Activated CD8-positive, alpha-beta T cell treated with anti-CD3 and anti-CD28 coated beads for 36 hours (primary cell): ENCODE measurements at regions not wholly inside any gene's neighbourhood (a gene's known extent, or its start where the extent isn't known, plus 50 kb on each side); places are given as distances from the start of the nearest gene placed in this dataset.
A peak's percentile ranks its signal among the peaks of the same experiment; 100 is the strongest.
"Not testable (repeated sequence)": the region's sequence is repeated elsewhere in the genome, so short reads cannot be mapped to it uniquely, and the experiment has no call there.

Experiments
- ATAC-seq: fragments of 200-7000 bp; cut with Tn5 transposase; one replicate; pipeline ENCODE4 v1.10.0; 2021; ENCODE audit warnings: mild to moderate bottlenecking, moderate library complexity
- CTCF ChIA-PET: fragments of 350-600 bp; sonication (Branson Sonifier 250); formaldehyde crosslinking; loops from one replicate; lab custom pipeline; 2021; ENCODE audit warnings: antibody characterized with exemption; lab: Charles Lee
- POLR2A ChIA-PET: fragments of 350-600 bp; sonication (Branson Sonifier 250); formaldehyde crosslinking; loops from one replicate; lab custom pipeline; 2021; ENCODE audit warnings: antibody characterized with exemption; lab: Charles Lee
- DNase-seq: peaks from one replicate; pipeline ENCODE4 v3.0.0-alpha.2; 2020
- H3K27ac Mint-ChIP-seq: one replicate; pipeline ENCODE4 v1.8.0; 2021; ENCODE audit warnings: mild to moderate bottlenecking, mixed read lengths
- H3K27me3 Mint-ChIP-seq: one replicate; pipeline ENCODE4 v1.8.0; 2021; ENCODE audit warnings: mixed read lengths
- H3K36me3 Mint-ChIP-seq: one replicate; pipeline ENCODE4 v1.8.0; 2021; ENCODE audit warnings: low read depth, mixed read lengths
- H3K4me1 Mint-ChIP-seq: one replicate; pipeline ENCODE4 v1.8.0; 2021; ENCODE audit warnings: low read depth, mixed read lengths
- H3K4me3 Mint-ChIP-seq: one replicate; pipeline ENCODE4 v1.8.0; 2021; ENCODE audit warnings: mild to moderate bottlenecking, moderate library complexity, mixed read lengths
- H3K9me3 Mint-ChIP-seq: one replicate; pipeline ENCODE4 v1.8.0; 2021; ENCODE audit warnings: mixed read lengths
- intact Hi-C: fragments of 100-400 bp; cut with micrococcal nuclease; formaldehyde crosslinking; loops from one replicate; pipeline ENCODE4 v1.10.0; 2022
- TF ChIP-seq, protein P1 (sequence below): fragments of 200-600 bp; IDR thresholded peaks from one replicate; pipeline ENCODE4 v1.8.0; 2022; ENCODE audit warnings: antibody characterized with exemption, mild to moderate bottlenecking

- no peaks in the 10 kb centered on the region for H3K9me3 Mint-ChIP-seq
- no peaks in the 10 kb centered on the region for H3K27me3 Mint-ChIP-seq
- TF ChIP-seq, protein P1, sequence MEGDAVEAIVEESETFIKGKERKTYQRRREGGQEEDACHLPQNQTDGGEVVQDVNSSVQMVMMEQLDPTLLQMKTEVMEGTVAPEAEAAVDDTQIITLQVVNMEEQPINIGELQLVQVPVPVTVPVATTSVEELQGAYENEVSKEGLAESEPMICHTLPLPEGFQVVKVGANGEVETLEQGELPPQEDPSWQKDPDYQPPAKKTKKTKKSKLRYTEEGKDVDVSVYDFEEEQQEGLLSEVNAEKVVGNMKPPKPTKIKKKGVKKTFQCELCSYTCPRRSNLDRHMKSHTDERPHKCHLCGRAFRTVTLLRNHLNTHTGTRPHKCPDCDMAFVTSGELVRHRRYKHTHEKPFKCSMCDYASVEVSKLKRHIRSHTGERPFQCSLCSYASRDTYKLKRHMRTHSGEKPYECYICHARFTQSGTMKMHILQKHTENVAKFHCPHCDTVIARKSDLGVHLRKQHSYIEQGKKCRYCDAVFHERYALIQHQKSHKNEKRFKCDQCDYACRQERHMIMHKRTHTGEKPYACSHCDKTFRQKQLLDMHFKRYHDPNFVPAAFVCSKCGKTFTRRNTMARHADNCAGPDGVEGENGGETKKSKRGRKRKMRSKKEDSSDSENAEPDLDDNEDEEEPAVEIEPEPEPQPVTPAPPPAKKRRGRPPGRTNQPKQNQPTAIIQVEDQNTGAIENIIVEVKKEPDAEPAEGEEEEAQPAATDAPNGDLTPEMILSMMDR, result no peak
- ATAC-seq (no peak), DNase-seq (no peak)
- H3K36me3 Mint-ChIP-seq, result no peaks in the 10 kb centered on the region
- intact Hi-C loops, result no loop called here
- no peaks in the 10 kb centered on the region for H3K4me1 Mint-ChIP-seq
- CTCF ChIA-PET, result no interaction called here
- POLR2A ChIA-PET, result no interaction called here
- H3K4me3 Mint-ChIP-seq, result no peak overlapping the region
- H3K27ac Mint-ChIP-seq, result no peak overlapping the region
Measured at GRCh38 chr2:150256736-150257135, 230.7 kb downstream of the RND3 start.

DNA sequence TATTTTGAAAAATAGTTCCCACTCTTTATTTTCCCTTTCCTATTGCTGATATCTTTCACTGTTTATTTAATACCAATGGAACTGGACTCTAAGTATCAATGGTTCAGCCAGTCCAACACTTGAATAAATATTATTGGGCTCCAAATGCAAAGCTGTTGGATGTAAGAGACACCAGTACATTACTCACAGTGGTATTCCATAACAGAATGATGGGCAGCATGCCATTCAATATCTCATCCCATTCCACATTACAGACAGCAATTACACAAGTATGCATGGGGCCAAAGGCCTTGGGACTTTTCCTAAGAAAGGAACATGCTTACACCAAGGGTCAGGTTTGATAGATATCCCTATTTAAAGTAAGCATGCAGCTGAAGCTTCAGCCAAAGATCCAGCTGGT is 231.9 kb downstream of the RND3 start:
- no peak for DNase-seq
- ChIA-PET POLR2A (no interaction called here), CTCF (no interaction called here)
- Mint-ChIP-seq H3K4me1 (no peaks in the 10 kb centered on the region), H3K27me3 (no peaks in the 10 kb centered on the region), H3K9me3 (no peaks in the 10 kb centered on the region), H3K4me3 (no peak overlapping the region), H3K27ac (no peak overlapping the region), H3K36me3 (no peaks in the 10 kb centered on the region)
- ATAC-seq, result no peak
- intact Hi-C loops, result no loop called here
- TF ChIP-seq, protein P1, result no peak

DNA sequence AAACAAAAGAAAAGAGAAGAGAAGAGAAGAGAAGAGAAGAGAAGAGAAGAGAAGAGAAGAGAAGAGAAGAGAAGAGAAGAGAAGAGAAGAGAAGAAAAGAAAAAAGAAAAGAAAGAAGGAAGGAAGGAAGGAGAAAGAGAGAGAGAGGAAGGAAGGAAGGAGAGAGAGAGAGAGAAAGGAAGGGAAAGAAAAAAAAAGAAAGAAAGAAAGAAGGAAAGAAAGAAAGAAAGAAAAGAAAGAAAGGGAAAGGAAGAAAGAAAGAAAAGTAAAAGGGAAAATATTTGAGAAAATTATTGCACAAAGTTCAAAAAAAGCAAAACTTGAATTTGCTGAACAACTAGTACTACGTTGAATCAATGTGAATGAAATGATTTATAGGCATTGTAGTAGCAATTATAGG is 237.7 kb downstream of the RND3 start:
- TF ChIP-seq, protein P1, result peak; percentile 19
- POLR2A ChIA-PET, ATAC-seq, H3K27ac Mint-ChIP-seq, DNase-seq, H3K27me3 Mint-ChIP-seq, H3K9me3 Mint-ChIP-seq, H3K36me3 Mint-ChIP-seq, CTCF ChIA-PET, H3K4me1 Mint-ChIP-seq, intact Hi-C loops, H3K4me3 Mint-ChIP-seq: not testable (repeated sequence)

- TF ChIP-seq, protein P1, result no peak
- Mint-ChIP-seq H3K9me3 (peaks cover 2% of the 10 kb centered on the region), H3K27ac (no peak overlapping the region), H3K27me3 (no peaks in the 10 kb centered on the region), H3K4me1 (no peaks in the 10 kb centered on the region), H3K4me3 (no peak overlapping the region), H3K36me3 (no peaks in the 10 kb centered on the region)
- ATAC-seq, result no peak
- CTCF ChIA-PET, result no interaction called here
- POLR2A ChIA-PET, result no interaction called here
- no peak for DNase-seq
- intact Hi-C loops, result no loop called here
Measured at GRCh38 chr2:150247481-150247880, 240.0 kb downstream of the RND3 start.

- H3K9me3 Mint-ChIP-seq, result no peaks in the 10 kb centered on the region
- no peak overlapping the region for H3K27ac Mint-ChIP-seq
- H3K4me1 Mint-ChIP-seq, result no peaks in the 10 kb centered on the region
- H3K27me3 Mint-ChIP-seq, result no peaks in the 10 kb centered on the region
- DNase-seq, result no peak
- intact Hi-C loops, result no loop called here
- no peak for ATAC-seq
- ChIA-PET POLR2A (no interaction called here), CTCF (no interaction called here)
- H3K4me3 Mint-ChIP-seq, result no peak overlapping the region
- H3K36me3 Mint-ChIP-seq, result no peaks in the 10 kb centered on the region
- TF ChIP-seq, protein P1, result no peak
Measured at GRCh38 chr2:150234787-150235446, 252.6 kb downstream of the RND3 start.
